Fibroblast of lung (primary cell): ENCODE measurements at regions not wholly inside any gene's neighbourhood (a gene's known extent, or its start where the extent isn't known, plus 50 kb on each side); places are given as distances from the start of the nearest gene placed in this dataset.

Experiments
- DNase-seq, 2 donors: peaks; one replicate each; pipeline versions ENCODE4 v3.0.0 to v3.0.0-alpha.2; 2010; ENCODE audit warnings: low read depth in 2 of 2
- H2AFZ ChIP-seq: 2 replicates; pipeline ENCODE4 v1.5.1; 2012; ENCODE audit warnings: low read length, control low read depth, inconsistent platforms
- H3K27ac ChIP-seq: 2 replicates; pipeline ENCODE4 v1.5.1; 2011; ENCODE audit warnings: low read length, control low read depth; ENCODE audit not compliant: insufficient read depth
- H3K27me3 ChIP-seq: 2 replicates; pipeline ENCODE4 v1.5.1; 2011; ENCODE audit warnings: mild to moderate bottlenecking, low read length; ENCODE audit not compliant: control insufficient read depth, insufficient read depth
- H3K36me3 ChIP-seq: 2 replicates; pipeline ENCODE4 v1.5.1; 2011; ENCODE audit warnings: low read length; ENCODE audit not compliant: control insufficient read depth, insufficient read depth
- H3K4me1 ChIP-seq: 2 replicates; pipeline ENCODE4 v1.5.1; 2011; ENCODE audit warnings: low read length; ENCODE audit not compliant: control insufficient read depth, insufficient read depth; ENCODE audit errors: extremely low read depth
- H3K4me2 ChIP-seq: 2 replicates; pipeline ENCODE4 v1.5.1; 2011; ENCODE audit warnings: low read length, control low read depth; ENCODE audit not compliant: insufficient read depth; ENCODE audit errors: extremely low read depth
- H3K4me3 ChIP-seq, 4 experiments: fragments of 200-600 bp in 1 of 4; sonication (generic) in 1 of 4; replicated peaks in 1 of 4; 2 replicates each; pipeline ENCODE4 v1.5.1; 2011 to 2016; ENCODE audit warnings: low read length in 4 of 4, low read depth in 3 of 4, mild to moderate bottlenecking in 3 of 4, control low read depth in 2 of 4, inconsistent platforms in 1 of 4, mixed read lengths in 1 of 4; ENCODE audit not compliant: insufficient read depth in 1 of 4; ENCODE audit errors: control extremely low read depth in 1 of 4
- H3K79me2 ChIP-seq: 2 replicates; pipeline ENCODE4 v1.5.1; 2012; ENCODE audit warnings: mild to moderate bottlenecking, low read length, inconsistent platforms; ENCODE audit not compliant: control insufficient read depth, insufficient read depth
- H3K9ac ChIP-seq: 2 replicates; pipeline ENCODE4 v1.5.1; 2011; ENCODE audit warnings: mild to moderate bottlenecking, low read length, control low read depth; ENCODE audit not compliant: insufficient read depth
- H3K9me3 ChIP-seq: 2 replicates; pipeline ENCODE4 v1.5.1; 2012; ENCODE audit warnings: low read depth, low read length; ENCODE audit not compliant: control insufficient read depth, insufficient read depth
- H4K20me1 ChIP-seq: 2 replicates; pipeline ENCODE4 v1.5.1; 2011; ENCODE audit warnings: low read length; ENCODE audit not compliant: control insufficient read depth, insufficient read depth; ENCODE audit errors: extremely low read depth
- EZH2 ChIP-seq: IDR thresholded peaks from 2 replicates; pipeline ENCODE4 v1.5.1; 2012; ENCODE audit warnings: low read length, control low read depth, mild to moderate bottlenecking; ENCODE audit errors: missing control alignments
- TF ChIP-seq, protein P1 (sequence below), 2 donors: IDR thresholded peaks in 1 of 2; conservative IDR thresholded peaks in 1 of 2; 1 replicate in 1 of 2; 2 replicates in 1 of 2; pipeline ENCODE4 v1.5.1; 2011 to 2012; ENCODE audit warnings: low read length in 2 of 2, control low read depth in 1 of 2, inconsistent platforms in 1 of 2, low read depth in 1 of 2, mild to moderate bottlenecking in 1 of 2

GRCh38 chr5:167008705-167009104, 1282.7 kb upstream of the WWC1 start:
- Histone ChIP-seq H3K27ac (no peak overlapping the region), H3K4me3 (no peak overlapping the region), H2AFZ (no peak overlapping the region), H3K27me3 (no peaks in the 10 kb centered on the region), H4K20me1 (no peaks in the 10 kb centered on the region), H3K36me3 (no peaks in the 10 kb centered on the region), H3K4me2 (no peak overlapping the region), H3K9me3 (no peaks in the 10 kb centered on the region), H3K9ac (no peak overlapping the region), H3K4me1 (no peaks in the 10 kb centered on the region), H3K79me2 (no peaks in the 10 kb centered on the region)
- no peak for DNase-seq
- TF ChIP-seq, protein P1, sequence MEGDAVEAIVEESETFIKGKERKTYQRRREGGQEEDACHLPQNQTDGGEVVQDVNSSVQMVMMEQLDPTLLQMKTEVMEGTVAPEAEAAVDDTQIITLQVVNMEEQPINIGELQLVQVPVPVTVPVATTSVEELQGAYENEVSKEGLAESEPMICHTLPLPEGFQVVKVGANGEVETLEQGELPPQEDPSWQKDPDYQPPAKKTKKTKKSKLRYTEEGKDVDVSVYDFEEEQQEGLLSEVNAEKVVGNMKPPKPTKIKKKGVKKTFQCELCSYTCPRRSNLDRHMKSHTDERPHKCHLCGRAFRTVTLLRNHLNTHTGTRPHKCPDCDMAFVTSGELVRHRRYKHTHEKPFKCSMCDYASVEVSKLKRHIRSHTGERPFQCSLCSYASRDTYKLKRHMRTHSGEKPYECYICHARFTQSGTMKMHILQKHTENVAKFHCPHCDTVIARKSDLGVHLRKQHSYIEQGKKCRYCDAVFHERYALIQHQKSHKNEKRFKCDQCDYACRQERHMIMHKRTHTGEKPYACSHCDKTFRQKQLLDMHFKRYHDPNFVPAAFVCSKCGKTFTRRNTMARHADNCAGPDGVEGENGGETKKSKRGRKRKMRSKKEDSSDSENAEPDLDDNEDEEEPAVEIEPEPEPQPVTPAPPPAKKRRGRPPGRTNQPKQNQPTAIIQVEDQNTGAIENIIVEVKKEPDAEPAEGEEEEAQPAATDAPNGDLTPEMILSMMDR (conservative IDR thresholded peaks at IDR 0.05 in 1 of 2, IDR thresholded peaks at IDR 0.05 in 1 of 2; ENCODE audit: low read depth in 1 of 2, low read length in 2 of 2): no peak
- no peak for TF ChIP-seq EZH2

- Histone ChIP-seq H3K79me2 (no peaks in the 10 kb centered on the region), H3K27ac (no peak overlapping the region), H3K27me3 (no peaks in the 10 kb centered on the region), H3K4me2 (no peak overlapping the region), H4K20me1 (no peaks in the 10 kb centered on the region), H3K4me1 (no peaks in the 10 kb centered on the region), H3K36me3 (no peaks in the 10 kb centered on the region), H3K9me3 (no peaks in the 10 kb centered on the region), H3K4me3 (no peak overlapping the region), H3K9ac (no peak overlapping the region), H2AFZ (no peak overlapping the region)
- TF ChIP-seq, protein P1 (conservative IDR thresholded peaks at IDR 0.05 in 1 of 2, IDR thresholded peaks at IDR 0.05 in 1 of 2; ENCODE audit: low read depth in 1 of 2, low read length in 2 of 2): no peak
- no peak for TF ChIP-seq EZH2
- DNase-seq: no peak
Observed at GRCh38 chr5:167011196-167011595, 1280.2 kb upstream of the WWC1 start.

DNA sequence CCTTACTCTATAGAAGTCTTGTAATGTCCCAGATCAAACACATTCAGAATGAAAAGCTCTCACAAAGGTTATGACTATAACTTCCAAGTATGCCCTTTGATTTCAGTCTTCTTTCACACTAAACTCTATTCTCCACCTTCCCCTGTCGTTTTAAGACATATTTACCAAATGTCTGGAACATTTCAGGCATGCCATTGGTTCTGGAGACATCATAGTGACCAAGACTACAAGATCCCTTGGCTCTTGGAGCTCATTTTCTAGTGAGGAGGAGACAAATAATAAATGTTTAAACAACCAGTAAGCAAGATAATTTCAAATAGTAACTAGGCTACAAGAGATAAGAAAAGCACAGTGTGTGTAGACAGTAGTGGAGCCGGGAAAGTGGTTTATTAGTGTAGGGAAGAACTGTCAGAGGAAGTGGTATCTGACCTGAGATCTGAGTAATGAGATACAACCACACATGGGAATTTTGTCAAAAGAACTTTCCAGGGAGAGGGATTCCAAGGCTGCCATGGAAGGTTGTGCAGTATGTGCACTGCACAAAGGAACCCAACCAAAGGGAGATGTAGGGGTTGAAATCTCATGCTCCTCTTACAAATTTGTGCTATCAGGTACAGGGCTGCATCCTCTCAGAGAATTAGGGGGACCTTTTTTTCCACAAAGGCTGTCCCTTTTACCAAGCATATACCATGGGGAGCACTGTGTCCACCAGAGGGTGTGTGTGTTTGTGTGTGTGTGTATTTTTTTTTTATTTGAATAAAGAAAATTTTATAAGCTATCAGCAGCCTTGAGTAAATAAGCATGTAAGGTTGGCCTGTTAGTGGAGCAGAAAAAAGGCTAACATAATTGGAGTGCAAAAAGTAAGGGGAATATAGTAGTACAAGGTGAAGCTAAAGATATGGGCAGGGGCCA, 1279.1 kb upstream of the WWC1 start:
- no peak for TF ChIP-seq EZH2
- TF ChIP-seq, protein P1 (conservative IDR thresholded peaks at IDR 0.05 in 1 of 2, IDR thresholded peaks at IDR 0.05 in 1 of 2; ENCODE audit: low read depth in 1 of 2, low read length in 2 of 2): no peak
- no peak overlapping the region for H3K4me3 ChIP-seq
- H3K4me2 ChIP-seq: no peak overlapping the region

More for the DNA sequence above, 1279.1 kb upstream of the WWC1 start:
- DNase-seq: peak in 1 of 2 donors; percentile 41
- H3K4me1 ChIP-seq: no peaks in the 10 kb centered on the region
- no peak overlapping the region for H3K27ac ChIP-seq
- no peak overlapping the region for H2AFZ ChIP-seq
- H3K36me3 ChIP-seq: no peaks in the 10 kb centered on the region
- no peaks in the 10 kb centered on the region for H3K9me3 ChIP-seq
- no peaks in the 10 kb centered on the region for H4K20me1 ChIP-seq
- no peaks in the 10 kb centered on the region for H3K79me2 ChIP-seq
- H3K27me3 ChIP-seq: no peaks in the 10 kb centered on the region
- no peak overlapping the region for H3K9ac ChIP-seq
